ENCODE measurements at regions not wholly inside any gene's neighbourhood (a gene's known extent, or its start where the extent isn't known, plus 50 kb on each side); places are given as distances from the start of the nearest gene placed in this dataset.

DNA sequence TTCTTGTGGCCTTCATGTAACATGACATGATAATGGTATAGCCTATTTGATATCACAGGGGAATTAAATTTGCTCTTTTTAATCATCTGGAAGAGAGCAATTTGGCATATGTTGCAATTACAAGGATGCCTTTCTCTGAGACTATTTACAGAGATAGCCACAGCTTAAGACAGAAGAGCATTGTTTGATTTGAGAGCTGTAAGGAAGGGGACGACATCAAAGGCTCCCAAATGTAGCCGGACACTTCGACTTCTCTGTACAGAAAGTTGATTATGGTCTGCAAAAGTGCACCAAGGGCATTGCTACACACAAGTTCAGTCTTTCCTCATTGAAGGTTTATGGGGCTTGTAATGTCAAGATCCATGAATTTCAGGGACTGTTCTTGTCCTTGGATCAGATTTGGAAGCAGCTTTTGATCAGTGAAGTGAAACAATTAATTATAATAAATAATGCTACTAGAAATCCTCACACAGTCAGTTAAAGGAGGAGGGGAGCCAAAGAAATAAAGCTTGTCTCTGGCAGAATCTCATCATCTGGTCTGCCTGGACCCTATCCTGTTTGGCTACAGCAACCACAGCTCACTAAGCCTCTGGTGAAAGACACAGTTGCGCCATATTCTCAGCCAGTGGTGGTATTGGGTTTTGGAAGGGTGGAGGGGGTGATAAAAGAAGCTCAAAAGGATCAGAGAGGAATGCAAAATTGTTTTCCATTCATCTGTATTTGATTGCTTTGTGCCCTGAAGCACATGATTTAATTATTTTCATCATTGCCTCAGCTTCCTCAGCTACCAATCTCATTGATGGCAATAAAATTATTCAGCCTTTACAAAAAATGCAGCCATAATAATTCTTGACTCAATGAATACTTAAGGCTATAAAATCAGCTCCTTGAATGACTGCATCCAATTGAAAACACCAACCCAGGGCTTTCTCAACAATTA lies 654.3 kb upstream of the LCORL start:
- no peak overlapping the region for H3K27ac ChIP-seq (ENCODE audit: low read length)
- no peaks in the 10 kb centered on the region for H3K4me1 ChIP-seq (ENCODE audit: insufficient read depth, low read length)
- H3K9me3 ChIP-seq (ENCODE audit: insufficient read depth, low read depth, low read length): no peaks in the 10 kb centered on the region
- no peak overlapping the region for H3K9ac ChIP-seq (ENCODE audit: low read depth, low read length)
- H3K36me3 ChIP-seq (ENCODE audit: insufficient read depth, low read depth, low read length): no peaks in the 10 kb centered on the region
- no peak overlapping the region for H3K4me3 ChIP-seq (ENCODE audit: low read length)
- H3K27me3 ChIP-seq (ENCODE audit: insufficient read depth, low read length): no peaks in the 10 kb centered on the region

DNA sequence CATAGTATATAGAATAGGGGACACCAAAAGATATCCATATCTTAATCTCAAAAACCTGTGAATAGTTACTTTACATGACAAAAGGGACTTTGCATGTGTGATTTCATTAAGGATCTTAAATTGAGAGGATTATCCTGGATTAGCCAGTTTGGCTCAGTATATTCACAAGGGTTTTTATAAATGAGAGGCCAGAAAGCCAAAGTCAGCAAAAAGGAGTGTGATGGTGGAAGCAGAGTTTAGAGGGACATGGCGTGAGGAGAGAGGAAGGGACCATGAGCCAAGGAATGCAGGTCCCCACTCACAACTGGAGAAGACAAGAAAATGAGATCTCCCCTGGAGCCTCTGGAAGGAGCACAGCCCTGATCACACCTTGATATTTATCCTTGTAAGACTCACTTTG lies 648.5 kb upstream of the LCORL start:
- Histone ChIP-seq H3K4me1 (ENCODE audit: insufficient read depth, low read length) (no peaks in the 10 kb centered on the region), H3K4me3 (ENCODE audit: low read length) (no peak overlapping the region), H3K9me3 (ENCODE audit: insufficient read depth, low read depth, low read length) (no peaks in the 10 kb centered on the region), H3K27ac (ENCODE audit: low read length) (no peak overlapping the region), H3K9ac (ENCODE audit: low read depth, low read length) (no peak overlapping the region), H3K27me3 (ENCODE audit: insufficient read depth, low read length) (no peaks in the 10 kb centered on the region), H3K36me3 (ENCODE audit: insufficient read depth, low read depth, low read length) (no peaks in the 10 kb centered on the region)

DNA sequence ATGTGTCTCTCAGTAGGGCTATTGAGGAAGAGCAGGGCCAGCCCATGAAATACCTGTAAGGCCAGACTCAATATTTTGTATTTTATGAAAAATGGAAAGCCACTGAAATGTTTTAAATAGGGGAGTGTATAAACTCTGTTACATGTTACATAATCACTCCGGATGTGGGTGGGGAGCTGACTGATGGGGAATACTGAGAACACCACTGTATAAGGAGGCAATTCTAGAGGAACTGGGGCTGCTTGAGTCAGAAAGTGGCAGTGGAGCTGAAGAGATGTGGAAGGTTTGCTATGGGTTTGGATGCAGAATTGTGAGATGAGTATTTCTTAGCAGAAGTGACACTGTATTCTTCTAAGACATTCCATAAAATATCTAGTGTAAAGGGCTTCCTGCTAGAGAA lies 647.8 kb upstream of the LCORL start:
- Histone ChIP-seq H3K9me3 (ENCODE audit: insufficient read depth, low read depth, low read length) (no peaks in the 10 kb centered on the region), H3K9ac (ENCODE audit: low read depth, low read length) (no peak overlapping the region), H3K4me3 (ENCODE audit: low read length) (no peak overlapping the region)

DNA sequence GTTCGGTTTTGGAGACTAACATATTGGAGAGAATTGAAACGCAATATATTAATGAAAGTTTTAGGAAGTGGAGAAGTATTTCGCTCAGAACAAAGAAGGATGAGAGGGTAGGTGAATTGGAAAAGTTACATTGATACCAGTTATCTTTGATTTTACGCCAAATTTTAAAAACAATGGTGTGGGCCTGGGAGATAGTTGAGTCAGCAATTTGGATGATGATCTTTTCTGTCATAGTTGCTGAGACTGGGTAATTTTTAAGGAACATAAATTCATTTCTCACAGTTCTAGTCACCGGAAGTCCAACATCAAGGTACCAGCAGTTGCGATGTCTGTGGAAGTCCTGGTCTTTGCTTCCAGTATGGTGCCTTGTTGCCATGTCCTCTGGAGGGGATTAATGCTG lies 644.8 kb upstream of the LCORL start:
- no peak overlapping the region for H3K27ac ChIP-seq (ENCODE audit: low read length)

More for the DNA sequence above, 647.8 kb upstream of the LCORL start:
- no peaks in the 10 kb centered on the region for H3K36me3 ChIP-seq (ENCODE audit: insufficient read depth, low read depth, low read length)
- H3K27me3 ChIP-seq (ENCODE audit: insufficient read depth, low read length): no peaks in the 10 kb centered on the region
- H3K4me1 ChIP-seq (ENCODE audit: insufficient read depth, low read length): no peaks in the 10 kb centered on the region
- no peak overlapping the region for H3K27ac ChIP-seq (ENCODE audit: low read length)

DNA sequence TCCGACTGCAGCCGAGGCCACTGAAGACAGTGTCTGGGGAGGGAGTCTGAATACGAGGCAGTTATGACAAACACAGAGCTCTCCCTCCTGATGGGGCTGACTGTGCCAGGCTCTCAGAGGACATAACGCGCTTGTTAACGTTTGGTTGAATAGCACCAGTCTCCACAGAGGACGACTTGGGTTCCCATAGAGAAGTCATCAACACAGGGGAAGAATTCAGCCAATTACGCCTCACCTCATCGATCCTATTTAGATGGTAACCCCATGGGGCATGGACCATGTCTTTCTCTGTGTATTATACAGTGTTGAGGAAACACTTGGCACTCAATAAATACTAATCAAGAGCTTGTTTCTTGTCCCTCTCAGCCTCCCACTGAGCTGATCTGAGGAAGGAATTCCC lies 642.6 kb upstream of the LCORL start:
- Histone ChIP-seq H3K27me3 (ENCODE audit: insufficient read depth, low read length) (no peaks in the 10 kb centered on the region), H3K4me1 (ENCODE audit: insufficient read depth, low read length) (no peaks in the 10 kb centered on the region), H3K9ac (ENCODE audit: low read depth, low read length) (no peak overlapping the region), H3K36me3 (ENCODE audit: insufficient read depth, low read depth, low read length) (no peaks in the 10 kb centered on the region), H3K4me3 (ENCODE audit: low read length) (no peak overlapping the region), H3K27ac (ENCODE audit: low read length) (no peak overlapping the region), H3K9me3 (ENCODE audit: insufficient read depth, low read depth, low read length) (no peaks in the 10 kb centered on the region)

More for the DNA sequence above, 644.8 kb upstream of the LCORL start:
- H3K36me3 ChIP-seq (ENCODE audit: insufficient read depth, low read depth, low read length): no peaks in the 10 kb centered on the region
- no peaks in the 10 kb centered on the region for H3K27me3 ChIP-seq (ENCODE audit: insufficient read depth, low read length)
- H3K4me1 ChIP-seq (ENCODE audit: insufficient read depth, low read length): no peaks in the 10 kb centered on the region
- H3K9ac ChIP-seq (ENCODE audit: low read depth, low read length): no peak overlapping the region
- no peak overlapping the region for H3K4me3 ChIP-seq (ENCODE audit: low read length)
- no peaks in the 10 kb centered on the region for H3K9me3 ChIP-seq (ENCODE audit: insufficient read depth, low read depth, low read length)

DNA sequence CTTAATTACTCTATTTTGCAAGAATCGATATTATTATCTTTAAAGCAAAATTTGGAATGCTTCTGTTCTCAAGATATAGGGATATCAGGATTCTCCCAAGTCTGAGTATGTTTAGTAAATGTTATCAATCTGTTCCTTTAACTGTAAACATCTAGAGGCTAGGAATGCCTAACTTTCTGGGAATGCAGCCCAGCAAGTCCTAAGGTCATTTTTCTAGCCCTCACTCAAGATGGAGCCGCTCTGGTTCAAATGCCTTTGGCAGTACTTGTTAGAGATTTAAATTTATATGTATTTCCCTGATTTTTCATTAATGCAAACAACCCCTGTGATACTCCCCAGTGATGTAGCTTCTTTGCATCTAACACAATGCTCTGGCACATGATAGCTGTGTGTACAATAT lies 623.8 kb upstream of the LCORL start:
- Histone ChIP-seq H3K27me3 (ENCODE audit: insufficient read depth, low read length) (no peaks in the 10 kb centered on the region), H3K4me3 (ENCODE audit: low read length) (no peak overlapping the region), H3K27ac (ENCODE audit: low read length) (no peak overlapping the region), H3K9me3 (ENCODE audit: insufficient read depth, low read depth, low read length) (peaks cover 10% of the 10 kb centered on the region; the same call in 1 of the 2 replicates), H3K9ac (ENCODE audit: low read depth, low read length) (no peak overlapping the region), H3K36me3 (ENCODE audit: insufficient read depth, low read depth, low read length) (no peaks in the 10 kb centered on the region), H3K4me1 (ENCODE audit: insufficient read depth, low read length) (no peaks in the 10 kb centered on the region)

DNA sequence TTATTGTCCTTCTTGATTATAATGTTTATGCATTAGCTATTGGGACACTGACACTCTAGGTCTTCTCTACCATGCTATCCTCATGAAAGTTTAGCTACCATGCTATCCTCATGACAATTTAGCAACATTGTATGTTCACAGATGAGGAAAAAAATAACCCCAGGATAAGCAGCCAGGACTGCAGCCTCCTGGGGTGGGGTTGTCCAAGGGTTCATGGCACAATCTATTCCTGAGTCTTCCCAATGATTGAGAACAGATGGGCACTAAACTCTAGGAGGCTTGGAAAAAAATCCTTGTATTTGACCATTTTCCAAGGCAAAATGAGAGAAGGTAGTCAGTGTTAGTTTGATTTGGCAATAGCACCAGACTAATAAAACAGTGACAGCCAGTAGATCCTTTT lies 619.8 kb upstream of the LCORL start:
- H3K4me3 ChIP-seq (ENCODE audit: low read length): no peak overlapping the region
- H3K9ac ChIP-seq (ENCODE audit: low read depth, low read length): no peak overlapping the region
- no peaks in the 10 kb centered on the region for H3K27me3 ChIP-seq (ENCODE audit: insufficient read depth, low read length)
- no peaks in the 10 kb centered on the region for H3K9me3 ChIP-seq (ENCODE audit: insufficient read depth, low read depth, low read length)
- H3K36me3 ChIP-seq (ENCODE audit: insufficient read depth, low read depth, low read length): no peaks in the 10 kb centered on the region
- no peaks in the 10 kb centered on the region; the same call in 1 of the 2 replicates for H3K4me1 ChIP-seq (ENCODE audit: insufficient read depth, low read length)
- no peak overlapping the region for H3K27ac ChIP-seq (ENCODE audit: low read length)

DNA sequence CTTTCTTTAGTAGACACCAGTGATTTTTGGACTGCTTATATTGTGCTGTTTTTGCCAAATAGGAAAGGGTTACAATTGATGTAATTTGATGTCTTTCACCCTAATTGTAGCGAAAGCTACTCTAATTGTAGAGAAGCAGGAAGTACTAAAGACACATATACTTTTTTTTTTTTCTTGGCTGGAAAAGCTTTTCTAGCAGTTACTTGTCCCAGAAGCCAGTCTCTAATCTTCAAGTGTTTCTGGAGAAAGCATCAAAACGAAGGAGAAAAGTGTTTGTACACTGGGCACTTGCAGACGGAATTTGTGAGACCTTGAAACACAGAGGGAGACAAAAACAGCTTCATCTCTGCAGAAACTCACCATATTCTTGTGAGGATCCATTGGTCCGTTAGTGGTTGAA lies 616.5 kb upstream of the LCORL start:
- Histone ChIP-seq H3K9me3 (ENCODE audit: insufficient read depth, low read depth, low read length) (no peaks in the 10 kb centered on the region), H3K9ac (ENCODE audit: low read depth, low read length) (no peak overlapping the region), H3K27me3 (ENCODE audit: insufficient read depth, low read length) (no peaks in the 10 kb centered on the region), H3K4me3 (ENCODE audit: low read length) (no peak overlapping the region), H3K36me3 (ENCODE audit: insufficient read depth, low read depth, low read length) (no peaks in the 10 kb centered on the region), H3K4me1 (ENCODE audit: insufficient read depth, low read length) (no peaks in the 10 kb centered on the region; the same call in 1 of the 2 replicates), H3K27ac (ENCODE audit: low read length) (no peak overlapping the region)

DNA sequence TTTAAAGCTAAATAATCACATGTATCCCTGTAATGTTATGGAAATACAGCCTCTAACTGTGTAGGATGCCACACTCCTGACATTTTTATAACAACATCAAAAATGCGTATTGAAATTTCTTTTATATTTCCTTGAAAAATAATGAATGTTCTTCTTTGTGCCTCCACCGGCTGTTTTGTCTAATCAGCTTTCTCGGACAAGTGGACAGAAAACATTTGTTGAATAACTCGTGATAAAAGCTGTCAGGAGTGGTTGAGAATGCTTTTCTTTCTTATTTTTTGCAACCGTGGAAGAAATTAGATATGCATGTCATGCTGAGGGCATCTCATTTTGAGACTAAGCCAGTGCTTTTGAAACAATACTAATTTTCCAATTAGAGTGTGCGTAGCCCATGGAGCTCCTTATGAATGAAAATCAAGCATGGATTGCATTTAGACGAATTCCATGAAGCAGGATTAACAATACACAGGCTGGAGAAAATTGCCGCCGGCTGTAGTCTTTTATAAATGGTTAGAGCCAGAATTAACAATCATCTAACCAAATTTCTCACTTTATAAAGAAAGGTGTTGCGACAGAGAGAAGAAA lies 614.5 kb upstream of the LCORL start:
- H3K27me3 ChIP-seq (ENCODE audit: insufficient read depth, low read length): no peaks in the 10 kb centered on the region
- H3K4me1 ChIP-seq (ENCODE audit: insufficient read depth, low read length): no peaks in the 10 kb centered on the region; the same call in 1 of the 2 replicates
- H3K36me3 ChIP-seq (ENCODE audit: insufficient read depth, low read depth, low read length): no peaks in the 10 kb centered on the region
- no peak overlapping the region for H3K9ac ChIP-seq (ENCODE audit: low read depth, low read length)
- H3K27ac ChIP-seq (ENCODE audit: low read length): no peak overlapping the region
- no peak overlapping the region for H3K4me3 ChIP-seq (ENCODE audit: low read length)
- H3K9me3 ChIP-seq (ENCODE audit: insufficient read depth, low read depth, low read length): peaks cover 6% of the 10 kb centered on the region

DNA sequence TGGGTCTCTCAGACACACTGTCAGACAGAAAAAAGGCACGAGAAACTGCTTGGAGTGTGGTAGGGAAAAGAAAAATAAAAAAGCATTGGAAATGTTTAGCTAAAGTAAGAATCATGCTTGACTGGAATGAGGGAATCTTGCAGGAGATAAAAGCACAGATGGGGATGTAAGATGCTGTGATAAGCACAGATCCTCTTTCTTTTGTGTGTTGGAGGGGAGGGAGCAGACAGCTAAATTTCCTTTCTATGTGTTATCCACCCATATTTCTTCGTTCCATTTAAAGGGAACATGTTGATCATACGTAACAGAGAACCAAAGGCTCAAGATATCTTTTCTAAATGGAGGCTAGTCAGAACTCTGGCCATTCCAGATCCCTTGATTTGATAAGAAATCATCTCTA lies 614.0 kb upstream of the LCORL start:
- H3K9me3 ChIP-seq (ENCODE audit: insufficient read depth, low read depth, low read length): peaks cover 10% of the 10 kb centered on the region
- H3K36me3 ChIP-seq (ENCODE audit: insufficient read depth, low read depth, low read length): no peaks in the 10 kb centered on the region
- H3K9ac ChIP-seq (ENCODE audit: low read depth, low read length): no peak overlapping the region
- no peaks in the 10 kb centered on the region; the same call in 1 of the 2 replicates for H3K4me1 ChIP-seq (ENCODE audit: insufficient read depth, low read length)
- H3K27ac ChIP-seq (ENCODE audit: low read length): no peak overlapping the region
- H3K27me3 ChIP-seq (ENCODE audit: insufficient read depth, low read length): no peaks in the 10 kb centered on the region
- no peak overlapping the region for H3K4me3 ChIP-seq (ENCODE audit: low read length)

DNA sequence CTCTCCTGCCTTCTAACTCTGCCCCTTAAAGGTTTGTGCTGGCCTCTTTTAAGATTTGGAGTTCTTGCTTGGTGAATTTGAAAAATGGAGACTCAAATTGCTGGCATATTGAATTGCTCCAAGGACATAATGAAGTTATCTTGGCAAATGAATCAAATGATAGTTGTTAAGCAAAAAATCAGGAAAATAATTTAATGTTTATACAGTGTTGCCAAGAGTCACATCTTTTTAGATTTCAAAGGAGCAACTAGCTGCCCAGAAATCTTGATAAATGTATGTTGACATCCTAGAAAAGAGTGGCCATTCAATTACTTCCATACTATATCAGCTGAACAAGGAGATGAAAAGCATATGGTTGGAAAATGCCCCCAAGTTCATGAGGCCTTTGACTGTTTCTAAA lies 610.0 kb upstream of the LCORL start:
- no peaks in the 10 kb centered on the region for H3K27me3 ChIP-seq (ENCODE audit: insufficient read depth, low read length)
- H3K9ac ChIP-seq (ENCODE audit: low read depth, low read length): no peak overlapping the region
- H3K4me3 ChIP-seq (ENCODE audit: low read length): no peak overlapping the region
- no peak overlapping the region for H3K27ac ChIP-seq (ENCODE audit: low read length)
- peaks cover 10% of the 10 kb centered on the region for H3K9me3 ChIP-seq (ENCODE audit: insufficient read depth, low read depth, low read length)
- no peaks in the 10 kb centered on the region for H3K36me3 ChIP-seq (ENCODE audit: insufficient read depth, low read depth, low read length)
- H3K4me1 ChIP-seq (ENCODE audit: insufficient read depth, low read length): no peaks in the 10 kb centered on the region; the same call in 1 of the 2 replicates
